Neuronal stem cell (in vitro differentiated cells): ENCODE measurements at regions not wholly inside any gene's neighbourhood (a gene's known extent, or its start where the extent isn't known, plus 50 kb on each side); places are given as distances from the start of the nearest gene placed in this dataset.

Experiments used
- DNase-seq: peaks from one replicate; pipeline ENCODE4 v3.0.0-alpha.2; 2013; ENCODE audit warnings: low spot score
- H2AFZ ChIP-seq: one replicate; pipeline ENCODE4 v1.6.1; 2013; ENCODE audit warnings: mild to moderate bottlenecking, low read length, inconsistent platforms
- H2AK5ac ChIP-seq: 2 replicates; pipeline ENCODE4 v1.6.1; 2013; ENCODE audit warnings: low read depth, mild to moderate bottlenecking, inconsistent platforms, low read length, moderate library complexity, mixed read lengths
- H2BK120ac ChIP-seq: 2 replicates; pipeline ENCODE4 v1.6.1; 2013; ENCODE audit warnings: low read depth, mild to moderate bottlenecking, inconsistent platforms, low read length, moderate library complexity, mixed read lengths
- H2BK12ac ChIP-seq: one replicate; pipeline ENCODE4 v1.6.1; 2013; ENCODE audit warnings: low read length, inconsistent platforms
- H2BK15ac ChIP-seq: 2 replicates; pipeline ENCODE4 v1.6.1; 2013; ENCODE audit warnings: mild to moderate bottlenecking, low read length, inconsistent platforms, mixed read lengths
- H2BK5ac ChIP-seq: one replicate; pipeline ENCODE4 v1.6.1; 2013; ENCODE audit warnings: inconsistent platforms, mild to moderate bottlenecking, low read length, moderate library complexity
- H3K14ac ChIP-seq: one replicate; pipeline ENCODE4 v1.6.1; 2013; ENCODE audit warnings: low read length, inconsistent platforms
- H3K18ac ChIP-seq: 2 replicates; pipeline ENCODE4 v1.6.1; 2013; ENCODE audit warnings: low read length, inconsistent platforms
- H3K23ac ChIP-seq: 2 replicates; pipeline ENCODE4 v1.6.1; 2013; ENCODE audit warnings: low read depth, mild to moderate bottlenecking, mixed read lengths, low read length, inconsistent platforms; ENCODE audit not compliant: poor library complexity
- H3K27ac ChIP-seq: replicated peaks from 3 replicates; pipeline ENCODE4 v1.5.1; 2013; ENCODE audit warnings: low read length, inconsistent platforms
- H3K27me3 ChIP-seq, 3 experiments: 2 replicates each; pipeline ENCODE4 v1.6.1; 2013; ENCODE audit warnings: low read length in 3 of 3, mild to moderate bottlenecking in 2 of 3, inconsistent platforms in 1 of 3, low read depth in 1 of 3, mixed read lengths in 1 of 3, moderate library complexity in 1 of 3; ENCODE audit not compliant: control insufficient read depth in 3 of 3, insufficient read depth in 3 of 3
- H3K36me3 ChIP-seq, 2 donors: replicated peaks in 1 of 2; 2 replicates each; pipeline ENCODE4 v1.6.1; 2013; ENCODE audit warnings: low read length in 2 of 2; ENCODE audit not compliant: control insufficient read depth in 2 of 2, insufficient read depth in 2 of 2
- H3K4ac ChIP-seq: 2 replicates; pipeline ENCODE4 v1.6.1; 2013; ENCODE audit warnings: inconsistent platforms, mild to moderate bottlenecking, low read length, moderate library complexity
- H3K4me1 ChIP-seq, 2 donors: 1 replicate in 1 of 2; 2 replicates in 1 of 2; pipeline ENCODE4 v1.6.1; 2013; ENCODE audit warnings: low read length in 2 of 2, low read depth in 1 of 2; ENCODE audit not compliant: control insufficient read depth in 2 of 2, insufficient read depth in 1 of 2
- H3K4me2 ChIP-seq: one replicate; pipeline ENCODE4 v1.6.1; 2013; ENCODE audit warnings: mild to moderate bottlenecking, low read length, inconsistent platforms; ENCODE audit not compliant: insufficient read depth, poor library complexity, severe bottlenecking
- H3K4me3 ChIP-seq, 2 donors: 2 replicates each; pipeline ENCODE4 v1.5.1; 2013; ENCODE audit warnings: low read length in 2 of 2, mild to moderate bottlenecking in 2 of 2, inconsistent platforms in 1 of 2, moderate library complexity in 1 of 2
- H3K79me1 ChIP-seq: one replicate; pipeline ENCODE4 v1.6.1; 2013; ENCODE audit warnings: low read depth, mild to moderate bottlenecking, inconsistent platforms, low read length, moderate library complexity
- H3K9ac ChIP-seq: one replicate; pipeline ENCODE4 v1.6.1; 2013; ENCODE audit warnings: mild to moderate bottlenecking, low read depth, low read length, inconsistent platforms; ENCODE audit not compliant: poor library complexity
- H3K9me3 ChIP-seq, 2 donors: replicated peaks in 1 of 2; 2 replicates each; pipeline versions ENCODE3 to v1.6.1; 2013; ENCODE audit warnings: low read length in 2 of 2, mild to moderate bottlenecking in 2 of 2, inconsistent platforms in 1 of 2, low read depth in 1 of 2, mixed read lengths in 1 of 2, moderate library complexity in 1 of 2; ENCODE audit not compliant: control insufficient read depth in 2 of 2, insufficient read depth in 1 of 2
- H4K8ac ChIP-seq: one replicate; pipeline ENCODE4 v1.6.1; 2013; ENCODE audit warnings: low read depth, mild to moderate bottlenecking, inconsistent platforms, low read length, moderate library complexity
- H4K91ac ChIP-seq: one replicate; pipeline ENCODE4 v1.6.1; 2013; ENCODE audit warnings: low read length, low read depth, mild to moderate bottlenecking, inconsistent platforms; ENCODE audit not compliant: poor library complexity
- WGBS, 2 donors: extraction: QIAGEN DNeasy Blood & Tissue Kit; methylation state at CpG; one replicate each; pipeline ENCODE4 v1.1.7; 2013; ENCODE audit warnings: missing lambda C conversion rate in 2 of 2, mixed read lengths in 1 of 2; ENCODE audit not compliant: insufficient read length in 2 of 2, insufficient replicate concordance in 1 of 2; ENCODE audit errors: extremely low coverage in 2 of 2; 5-methylcytosine and 5-hydroxymethylcytosine counted together

DNA sequence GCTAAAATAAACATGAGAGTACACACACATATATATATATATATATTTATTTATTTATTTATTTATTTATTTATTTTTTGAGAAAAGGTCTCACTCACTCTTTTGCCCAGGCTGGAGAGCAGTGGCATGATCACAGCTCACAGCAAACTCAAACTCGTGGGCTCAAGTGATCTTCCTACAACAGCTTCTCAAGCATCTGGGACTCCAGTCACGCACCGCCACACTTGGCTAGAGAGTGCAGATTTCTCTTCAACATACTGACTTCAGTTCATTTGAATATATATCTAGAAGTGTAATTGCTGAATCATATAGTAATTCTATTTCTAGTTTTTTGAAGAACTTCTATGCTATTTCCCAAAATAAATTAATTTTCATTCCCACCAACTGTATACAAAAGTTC, 1711.8 kb downstream of the SLITRK5 start:
- Histone ChIP-seq H3K27ac (no peak overlapping the region), H3K4ac (no peak overlapping the region), H2BK15ac (no peak overlapping the region), H4K8ac (no peak overlapping the region), H3K36me3 (no peaks in the 10 kb centered on the region), H3K4me3 (no peak overlapping the region), H2AK5ac (no peak overlapping the region), H3K14ac (no peak overlapping the region), H2AFZ (no peak overlapping the region), H2BK120ac (no peak overlapping the region), H3K9ac (no peak overlapping the region), H3K27me3 (no peaks in the 10 kb centered on the region), H3K9me3 (no peaks in the 10 kb centered on the region), H3K79me1 (no peaks in the 10 kb centered on the region), H2BK12ac (no peak overlapping the region), H3K4me1 (no peaks in the 10 kb centered on the region), H2BK5ac (no peak overlapping the region), H3K18ac (no peak overlapping the region), H3K23ac (no peak overlapping the region), H4K91ac (no peak overlapping the region), H3K4me2 (no peak overlapping the region)
- no peak for DNase-seq
- WGBS, 2 donors, result no CpG with 5 or more reads among the region's 3 CpGs

- H3K23ac ChIP-seq, result no peak overlapping the region
- no peak for DNase-seq
- no CpG with 5 or more reads among the region's 1 CpG for WGBS, 2 donors
Observed at GRCh38 chr13:89383891-89384290, 1712.7 kb downstream of the SLITRK5 start.

DNA sequence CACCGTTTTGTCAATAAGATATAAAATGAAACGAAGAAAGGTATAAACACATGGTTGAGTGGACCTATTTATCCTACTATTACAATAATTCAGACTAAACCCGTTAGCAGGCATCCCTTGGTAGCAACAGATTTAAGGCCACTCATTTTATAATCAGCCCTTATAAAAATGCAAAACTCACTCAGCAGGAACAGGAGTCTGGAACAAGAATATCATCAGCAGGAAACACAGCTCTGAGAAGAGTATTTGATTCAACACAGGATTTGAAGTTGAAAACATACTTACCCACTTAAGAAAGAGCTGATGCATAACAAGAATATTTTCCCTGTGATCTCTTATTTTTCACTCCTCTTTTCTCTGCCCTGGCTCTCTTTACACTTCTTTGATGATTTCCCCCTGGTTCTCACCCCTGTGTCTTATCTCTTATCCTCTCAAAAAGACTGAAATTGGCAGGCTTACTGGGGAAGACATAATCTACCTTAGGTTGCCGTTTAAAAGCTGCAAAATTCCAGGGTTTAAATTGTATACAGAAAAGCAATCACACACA, 1722.7 kb downstream of the SLITRK5 start:
- no peak overlapping the region for H3K9ac ChIP-seq
- no CpG with 5 or more reads among the region's 4 CpGs for WGBS, 2 donors
- no peak overlapping the region for H2BK120ac ChIP-seq
- no peaks in the 10 kb centered on the region for H3K4me1 ChIP-seq
- no peak for DNase-seq
- peak overlapping the region; percentile 81 for H2AFZ ChIP-seq
- no peak overlapping the region for H4K8ac ChIP-seq
- H2BK12ac ChIP-seq, result no peak overlapping the region
- H3K14ac ChIP-seq, result no peak overlapping the region
- no peak overlapping the region for H2AK5ac ChIP-seq
- no peak overlapping the region for H3K27ac ChIP-seq
- no peak overlapping the region for H3K4me2 ChIP-seq
- no peak overlapping the region for H3K18ac ChIP-seq
- no peak overlapping the region for H2BK15ac ChIP-seq
- no peak overlapping the region for H4K91ac ChIP-seq
- no peak overlapping the region for H3K4me3 ChIP-seq
- no peaks in the 10 kb centered on the region for H3K27me3 ChIP-seq
- no peaks in the 10 kb centered on the region for H3K36me3 ChIP-seq
- H3K4ac ChIP-seq, result no peak overlapping the region
- H3K9me3 ChIP-seq, result no peaks in the 10 kb centered on the region
- H3K23ac ChIP-seq, result no peak overlapping the region
- H3K79me1 ChIP-seq, result no peaks in the 10 kb centered on the region
- no peak overlapping the region for H2BK5ac ChIP-seq

More at GRCh38 chr13:89383891-89384290, 1712.7 kb downstream of the SLITRK5 start:
- Histone ChIP-seq H3K18ac (no peak overlapping the region), H3K27me3 (no peaks in the 10 kb centered on the region), H2AK5ac (no peak overlapping the region), H3K79me1 (no peaks in the 10 kb centered on the region), H3K4me2 (no peak overlapping the region), H3K9me3 (no peaks in the 10 kb centered on the region), H4K8ac (no peak overlapping the region), H3K4ac (no peak overlapping the region), H2BK15ac (no peak overlapping the region), H2BK5ac (no peak overlapping the region), H4K91ac (no peak overlapping the region), H3K27ac (no peak overlapping the region), H2BK120ac (no peak overlapping the region), H3K36me3 (no peaks in the 10 kb centered on the region), H3K4me3 (no peak overlapping the region), H2AFZ (no peak overlapping the region), H3K4me1 (no peaks in the 10 kb centered on the region), H3K9ac (no peak overlapping the region), H3K14ac (no peak overlapping the region), H2BK12ac (no peak overlapping the region)

DNA sequence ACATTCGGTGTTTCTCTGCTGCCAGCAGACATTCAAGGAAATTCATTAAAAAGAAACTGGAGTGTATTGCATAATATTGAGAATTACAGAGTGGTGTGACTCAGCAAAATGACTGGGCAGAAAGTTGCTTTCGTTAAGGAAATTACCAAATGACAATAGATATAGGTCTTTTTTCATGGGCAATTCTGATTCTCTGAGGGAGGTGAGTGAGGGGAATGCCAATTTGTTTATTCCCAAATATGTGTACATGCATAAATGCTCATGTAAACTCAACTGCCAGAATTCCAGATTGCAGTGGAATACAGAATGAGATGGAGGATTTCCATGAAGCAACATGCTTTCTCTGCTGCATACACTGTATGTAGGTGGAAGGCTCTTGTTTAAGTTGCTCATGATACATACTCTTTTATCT, 1730.1 kb downstream of the SLITRK5 start:
- no peak overlapping the region for H3K27ac ChIP-seq
- no peak overlapping the region for H2BK5ac ChIP-seq
- H3K79me1 ChIP-seq, result no peaks in the 10 kb centered on the region
- H2AFZ ChIP-seq, result peak overlapping the region; percentile 9
- H2BK15ac ChIP-seq, result no peak overlapping the region
- H3K4me1 ChIP-seq, result no peaks in the 10 kb centered on the region
- H3K23ac ChIP-seq, result no peak overlapping the region
- H3K4me2 ChIP-seq, result no peak overlapping the region
- H3K36me3 ChIP-seq, result no peaks in the 10 kb centered on the region
- WGBS, 2 donors, result no CpG with 5 or more reads among the region's 2 CpGs
- no peak overlapping the region for H3K18ac ChIP-seq
- H2BK120ac ChIP-seq, result no peak overlapping the region
- no peak overlapping the region for H2BK12ac ChIP-seq
- no peak for DNase-seq
- no peak overlapping the region for H2AK5ac ChIP-seq
- no peak overlapping the region for H3K14ac ChIP-seq
- no peak overlapping the region for H3K4ac ChIP-seq
- no peaks in the 10 kb centered on the region for H3K27me3 ChIP-seq
- no peak overlapping the region for H4K8ac ChIP-seq
- H3K9me3 ChIP-seq, result no peaks in the 10 kb centered on the region
- no peak overlapping the region for H3K4me3 ChIP-seq
- H3K9ac ChIP-seq, result no peak overlapping the region
- no peak overlapping the region for H4K91ac ChIP-seq
